HEK293T (cell line): ENCODE measurements at regions not wholly inside any gene's neighbourhood (a gene's known extent, or its start where the extent isn't known, plus 50 kb on each side); places are given as distances from the start of the nearest gene placed in this dataset.

Source experiments
- CTCF ChIA-PET: fragments of 350-600 bp; formaldehyde crosslinking; extraction: SDS; loops from one replicate; lab custom pipeline; 2021; ENCODE audit warnings: antibody characterized with exemption, inconsistent platforms; lab: Yijun Ruan, JAX
- POLR2A ChIA-PET: fragments of 350-600 bp; formaldehyde crosslinking; extraction: SDS; loops from one replicate; lab custom pipeline; 2020; ENCODE audit warnings: antibody characterized with exemption, inconsistent platforms; lab: Yijun Ruan, JAX
- DNase-seq: peaks from one replicate; pipeline ENCODE4 v3.0.0; 2012; ENCODE audit warnings: mixed read lengths; ENCODE audit errors: extremely low spot score
- BHLHE40 ChIP-seq: fragments of 450-650 bp; IDR thresholded peaks from 2 replicates; pipeline ENCODE4 v1.6.1; 2016; ENCODE audit warnings: mild to moderate bottlenecking, moderate library complexity, borderline replicate concordance
- CTBP1 ChIP-seq: fragments of 450-650 bp; IDR thresholded peaks from 2 replicates; pipeline ENCODE4 v1.6.1; 2016; ENCODE audit warnings: borderline replicate concordance
- ELF4 ChIP-seq: fragments of 450-650 bp; IDR thresholded peaks from 2 replicates; pipeline ENCODE4 v1.6.1; 2017; ENCODE audit warnings: antibody characterized with exemption
- FOXA1 ChIP-seq: fragments of 450-650 bp; IDR thresholded peaks from 2 replicates; pipeline ENCODE4 v1.6.1; 2016; ENCODE audit warnings: mild to moderate bottlenecking
- FOXK2 ChIP-seq: fragments of 450-650 bp; IDR thresholded peaks from 2 replicates; pipeline ENCODE4 v1.6.1; 2016; ENCODE audit warnings: mild to moderate bottlenecking
- FOXM1 ChIP-seq: fragments of 450-650 bp; IDR thresholded peaks from 2 replicates; pipeline ENCODE4 v1.6.1; 2017; ENCODE audit warnings: mild to moderate bottlenecking, borderline replicate concordance
- HDGF ChIP-seq: fragments of 450-650 bp; IDR thresholded peaks from 2 replicates; pipeline ENCODE4 v1.6.1; 2017; ENCODE audit warnings: antibody characterized with exemption, borderline replicate concordance
- L3MBTL2 ChIP-seq: fragments of 450-650 bp; conservative IDR thresholded peaks from 2 replicates; pipeline ENCODE4 v1.6.1; 2016; ENCODE audit warnings: mild to moderate bottlenecking
- LEF1 ChIP-seq: fragments of 450-650 bp; IDR thresholded peaks from 2 replicates; pipeline ENCODE4 v1.6.1; 2017; ENCODE audit warnings: mild to moderate bottlenecking, borderline replicate concordance
- NFRKB ChIP-seq: fragments of 450-650 bp; IDR thresholded peaks from 2 replicates; pipeline ENCODE4 v1.6.1; 2016; ENCODE audit warnings: mild to moderate bottlenecking, moderate library complexity
- PKNOX1 ChIP-seq: fragments of 450-650 bp; IDR thresholded peaks from 2 replicates; pipeline ENCODE4 v1.6.1; 2016
- SP1 ChIP-seq: fragments of 450-650 bp; IDR thresholded peaks from 2 replicates; pipeline ENCODE4 v1.6.1; 2017
- SUZ12 ChIP-seq: fragments of 450-650 bp; IDR thresholded peaks from 2 replicates; pipeline ENCODE4 v1.6.1; 2016; ENCODE audit warnings: mild to moderate bottlenecking

GRCh38 chr5:83414601-83415000 lies 56.9 kb upstream of the VCAN start:
- CTCF ChIA-PET = interaction anchor here (0.6 kb wide), 1 partner anchor 1026 kb away, joined by 3 read pairs; no protein-coding TSS in a partner anchor
- no peak for TF ChIP-seq ELF4
- TF ChIP-seq FOXM1 = no peak
- no peak for TF ChIP-seq SP1

GRCh38 chr5:83417884-83418283 lies 53.7 kb upstream of the VCAN start:
- CTCF ChIA-PET = interaction anchor here (0.9 kb wide), 1 partner anchor 166 kb away, joined by 3 read pairs; no protein-coding TSS in a partner anchor

More at GRCh38 chr5:83414601-83415000, 56.9 kb upstream of the VCAN start:
- POLR2A ChIA-PET = no interaction called here
- DNase-seq = no peak

DNA sequence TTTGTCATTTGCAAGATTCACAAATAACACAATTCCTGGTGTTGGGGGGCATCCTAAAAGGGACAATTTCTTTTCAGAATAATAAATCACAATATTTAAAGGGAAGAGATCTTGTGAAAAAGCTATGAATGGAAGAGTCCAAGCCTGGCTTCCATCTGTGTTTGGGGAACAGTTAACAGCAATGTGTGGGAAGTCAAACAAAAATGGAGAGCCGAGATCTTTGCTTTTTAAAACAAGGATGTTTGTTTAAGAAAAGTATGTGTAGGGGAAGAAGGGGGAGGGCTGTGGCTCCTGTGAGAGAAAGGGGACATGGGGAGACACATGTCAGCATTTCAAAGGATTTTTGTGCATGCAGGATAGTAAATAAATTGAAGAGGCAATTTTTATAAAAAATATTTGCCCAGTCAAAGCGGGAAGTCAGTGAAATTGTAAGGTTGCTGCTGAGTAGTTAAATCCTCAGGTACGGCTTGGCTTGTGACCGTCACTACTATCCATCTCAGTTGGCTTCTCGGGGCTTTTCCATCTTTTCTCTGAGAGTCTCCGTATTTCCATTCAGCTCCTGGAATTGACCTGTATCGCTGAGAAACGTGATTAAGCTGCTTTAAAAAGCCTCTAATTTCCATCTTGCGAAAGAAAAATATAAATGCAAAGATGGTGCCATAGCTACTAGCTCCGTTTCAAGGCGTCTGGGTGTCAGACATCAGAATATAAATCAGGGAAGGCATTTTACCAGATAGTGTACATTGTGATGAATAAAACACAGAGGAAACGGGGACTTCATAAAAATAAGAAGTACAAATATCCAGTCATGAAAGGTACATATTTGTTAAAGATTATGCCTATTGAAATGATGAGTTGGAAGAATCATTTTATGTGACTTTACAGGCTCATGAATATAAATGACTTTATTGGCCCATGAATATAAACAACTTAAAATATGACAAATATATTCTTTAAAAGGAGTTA lies 52.9 kb upstream of the VCAN start:
- CTCF ChIA-PET = interaction anchor here (0.7 to 0.9 kb wide), 2 partner anchors 48 to 167 kb away, joined by 3 to 4 read pairs; no protein-coding TSS in a partner anchor
- TF ChIP-seq FOXA1 (no peak), NFRKB (no peak), FOXK2 (no peak), CTBP1 (no peak), HDGF (no peak), LEF1 (no peak)
- POLR2A ChIA-PET = no interaction called here
- no peak for DNase-seq

More at GRCh38 chr5:83417884-83418283, 53.7 kb upstream of the VCAN start:
- POLR2A ChIA-PET = no interaction called here
- TF ChIP-seq HDGF (no peak), L3MBTL2 (no peak), FOXA1 (no peak), FOXM1 (no peak), PKNOX1 (no peak), NFRKB (no peak), BHLHE40 (no peak), SP1 (no peak), SUZ12 (no peak), LEF1 (no peak), CTBP1 (no peak)
- no peak for DNase-seq
